ENCODE measurements at regions not wholly inside any gene's neighbourhood (a gene's known extent, or its start where the extent isn't known, plus 50 kb on each side); places are given as distances from the start of the nearest gene placed in this dataset.

- no peak for TF ChIP-seq TFDP1 (CRISPR knock-in tag; IDR thresholded peaks at IDR 0.05; ENCODE audit: borderline replicate concordance)
- no peak; the same call in 1 of the 2 replicates for TF ChIP-seq BCL6 (CRISPR knock-in tag; IDR thresholded peaks at IDR 0.05)
- TF ChIP-seq KMT2B (CRISPR knock-in tag; IDR thresholded peaks at IDR 0.05), result no peak; the same call in 1 of the 2 replicates
- peak in 1 of 2 experiments; percentile 71; a peak in 2 of 4 replicates for TF ChIP-seq KLF16 (CRISPR knock-in tag; IDR thresholded peaks at IDR 0.05)
- 0 out of 2 replicates have a peak, but pooled peaks have one; percentile 24 for TF ChIP-seq LCORL (IDR thresholded peaks at IDR 0.05)
- TF ChIP-seq LCORL (CRISPR knock-in tag; IDR thresholded peaks at IDR 0.05), result peak; percentile 88
- TF ChIP-seq ZNF512 (CRISPR knock-in tag; IDR thresholded peaks at IDR 0.05), result no peak
- no peak for TF ChIP-seq ZNF557 (CRISPR knock-in tag; IDR thresholded peaks at IDR 0.05)
- no peak for TF ChIP-seq ZFYVE20 (CRISPR knock-in tag; IDR thresholded peaks at IDR 0.05; ENCODE audit: borderline replicate concordance, low read depth)
- TF ChIP-seq NCOA5 (CRISPR knock-in tag; IDR thresholded peaks at IDR 0.05), result no peak
- TF ChIP-seq ZNF503 (CRISPR knock-in tag; IDR thresholded peaks at IDR 0.05), result peak; percentile 22; the same call in 1 of the 2 replicates
- peak; percentile 43; the same call in 1 of the 2 replicates for TF ChIP-seq ZNF891 (CRISPR knock-in tag; IDR thresholded peaks at IDR 0.05)
- no peak for TF ChIP-seq ZNF138 (CRISPR knock-in tag; IDR thresholded peaks at IDR 0.05; ENCODE audit: low read depth)
- peak; percentile 66 for TF ChIP-seq THAP11 (CRISPR knock-in tag; IDR thresholded peaks at IDR 0.05)
- no peak for TF ChIP-seq DZIP1 (CRISPR knock-in tag; IDR thresholded peaks at IDR 0.05)
- TF ChIP-seq MXI1 (IDR thresholded peaks at IDR 0.05; ENCODE audit: borderline replicate concordance, low read depth, low read length), result peak; percentile 39; the same call in 1 of the 3 replicates
- TF ChIP-seq ZNF30 (CRISPR knock-in tag; IDR thresholded peaks at IDR 0.05), result no peak
- peak; percentile 63; the same call in 1 of the 2 replicates for TF ChIP-seq NCOR1 (IDR thresholded peaks at IDR 0.05; ENCODE audit: borderline replicate concordance, low read length)
- TF ChIP-seq ATF7 (IDR thresholded peaks at IDR 0.05), result peak; percentile 32; the same call in 1 of the 2 replicates
- TF ChIP-seq ATF7 (CRISPR knock-in tag; IDR thresholded peaks at IDR 0.05), result no peak; the same call in 1 of the 2 replicates
These were observed 88.3 kb downstream of the RHOB start (continued) for GRCh38 chr2:20534913-20535801.

Measured in HepG2 (cell line).